HUES6 (cell line): ENCODE measurements at regions not wholly inside any gene's neighbourhood (a gene's known extent, or its start where the extent isn't known, plus 50 kb on each side); places are given as distances from the start of the nearest gene placed in this dataset.

Experiments
- H3K27ac ChIP-seq: 2 replicates; pipeline ENCODE4 v1.7.0; 2013; ENCODE audit warnings: low read depth, mild to moderate bottlenecking, low read length, inconsistent platforms
- H3K27me3 ChIP-seq: 2 replicates; pipeline ENCODE4 v1.6.1; 2013; ENCODE audit warnings: low read length; ENCODE audit not compliant: control insufficient read depth, insufficient read depth
- H3K36me3 ChIP-seq: 2 replicates; pipeline ENCODE4 v1.6.1; 2013; ENCODE audit warnings: low read length; ENCODE audit not compliant: control insufficient read depth, insufficient read depth
- H3K4me1 ChIP-seq: 2 replicates; pipeline ENCODE4 v1.6.1; 2013; ENCODE audit warnings: low read length; ENCODE audit not compliant: control insufficient read depth, insufficient read depth
- H3K4me3 ChIP-seq: 2 replicates; pipeline ENCODE4 v1.5.1; 2013; ENCODE audit warnings: low read depth, low read length
- H3K9ac ChIP-seq: one replicate; pipeline ENCODE4 v1.6.1; 2013; ENCODE audit warnings: mild to moderate bottlenecking, low read length
- H3K9me3 ChIP-seq: 2 replicates; pipeline ENCODE4 v1.6.1; 2013; ENCODE audit warnings: low read depth, low read length; ENCODE audit not compliant: control insufficient read depth, insufficient read depth

- H3K27me3 ChIP-seq: no peaks in the 10 kb centered on the region
- no peaks in the 10 kb centered on the region; the same call in 1 of the 2 replicates for H3K4me1 ChIP-seq
- no peak overlapping the region for H3K4me3 ChIP-seq
- H3K9me3 ChIP-seq: no peaks in the 10 kb centered on the region
- H3K36me3 ChIP-seq: no peaks in the 10 kb centered on the region
- no peak overlapping the region for H3K27ac ChIP-seq
- H3K9ac ChIP-seq: no peak overlapping the region
Observed at GRCh38 chr2:239519089-239519920, 118.5 kb upstream of the HDAC4 start.

GRCh38 chr2:239518286-239519088, 117.7 kb upstream of the HDAC4 start:
- H3K9ac ChIP-seq: no peak overlapping the region
- no peak overlapping the region for H3K27ac ChIP-seq
- H3K27me3 ChIP-seq: no peaks in the 10 kb centered on the region
- no peaks in the 10 kb centered on the region; the same call in 1 of the 2 replicates for H3K4me1 ChIP-seq
- H3K4me3 ChIP-seq: no peak overlapping the region
- H3K36me3 ChIP-seq: no peaks in the 10 kb centered on the region
- H3K9me3 ChIP-seq: no peaks in the 10 kb centered on the region

GRCh38 chr2:239517686-239518085, 116.9 kb upstream of the HDAC4 start:
- Histone ChIP-seq H3K27me3 (no peaks in the 10 kb centered on the region), H3K4me3 (no peak overlapping the region), H3K9me3 (no peaks in the 10 kb centered on the region), H3K36me3 (no peaks in the 10 kb centered on the region), H3K9ac (no peak overlapping the region), H3K27ac (no peak overlapping the region), H3K4me1 (no peaks in the 10 kb centered on the region; the same call in 1 of the 2 replicates)

- Histone ChIP-seq H3K9ac (no peak overlapping the region), H3K36me3 (no peaks in the 10 kb centered on the region), H3K27ac (no peak overlapping the region), H3K27me3 (no peaks in the 10 kb centered on the region), H3K4me1 (no peaks in the 10 kb centered on the region; the same call in 1 of the 2 replicates), H3K4me3 (no peak overlapping the region), H3K9me3 (no peaks in the 10 kb centered on the region)
Observed at GRCh38 chr2:239516954-239517305, 116.1 kb upstream of the HDAC4 start.

- no peaks in the 10 kb centered on the region for H3K36me3 ChIP-seq
- no peaks in the 10 kb centered on the region for H3K27me3 ChIP-seq
- H3K27ac ChIP-seq: no peak overlapping the region
- H3K4me3 ChIP-seq: no peak overlapping the region
- no peaks in the 10 kb centered on the region for H3K9me3 ChIP-seq
- no peak overlapping the region for H3K9ac ChIP-seq
- H3K4me1 ChIP-seq: no peaks in the 10 kb centered on the region; the same call in 1 of the 2 replicates
Observed at GRCh38 chr2:239516286-239516953, 115.6 kb upstream of the HDAC4 start.

- no peaks in the 10 kb centered on the region; the same call in 1 of the 2 replicates for H3K4me1 ChIP-seq
- no peak overlapping the region for H3K4me3 ChIP-seq
- H3K9ac ChIP-seq: no peak overlapping the region
- no peaks in the 10 kb centered on the region for H3K9me3 ChIP-seq
- H3K27me3 ChIP-seq: no peaks in the 10 kb centered on the region
- no peak overlapping the region for H3K27ac ChIP-seq
- no peaks in the 10 kb centered on the region for H3K36me3 ChIP-seq
Observed at GRCh38 chr2:239514754-239515530, 114.1 kb upstream of the HDAC4 start.

GRCh38 chr2:239512054-239512453, 111.2 kb upstream of the HDAC4 start:
- Histone ChIP-seq H3K4me1 (no peaks in the 10 kb centered on the region), H3K36me3 (no peaks in the 10 kb centered on the region), H3K9ac (no peak overlapping the region), H3K4me3 (no peak overlapping the region), H3K9me3 (no peaks in the 10 kb centered on the region), H3K27ac (no peak overlapping the region), H3K27me3 (no peaks in the 10 kb centered on the region)

- Histone ChIP-seq H3K27me3 (no peaks in the 10 kb centered on the region), H3K9ac (no peak overlapping the region), H3K27ac (no peak overlapping the region), H3K4me3 (no peak overlapping the region), H3K9me3 (no peaks in the 10 kb centered on the region), H3K36me3 (no peaks in the 10 kb centered on the region), H3K4me1 (no peaks in the 10 kb centered on the region)
Observed at GRCh38 chr2:239509373-239510143, 108.7 kb upstream of the HDAC4 start.

GRCh38 chr2:239508261-239508660, 107.4 kb upstream of the HDAC4 start:
- no peak overlapping the region for H3K4me3 ChIP-seq
- no peak overlapping the region for H3K27ac ChIP-seq
- no peaks in the 10 kb centered on the region for H3K4me1 ChIP-seq
- no peaks in the 10 kb centered on the region for H3K36me3 ChIP-seq
- no peaks in the 10 kb centered on the region for H3K27me3 ChIP-seq
- no peak overlapping the region for H3K9ac ChIP-seq
- no peaks in the 10 kb centered on the region for H3K9me3 ChIP-seq
